ENCODE measurements at regions not wholly inside any gene's neighbourhood (a gene's known extent, or its start where the extent isn't known, plus 50 kb on each side); places are given as distances from the start of the nearest gene placed in this dataset.

DNA sequence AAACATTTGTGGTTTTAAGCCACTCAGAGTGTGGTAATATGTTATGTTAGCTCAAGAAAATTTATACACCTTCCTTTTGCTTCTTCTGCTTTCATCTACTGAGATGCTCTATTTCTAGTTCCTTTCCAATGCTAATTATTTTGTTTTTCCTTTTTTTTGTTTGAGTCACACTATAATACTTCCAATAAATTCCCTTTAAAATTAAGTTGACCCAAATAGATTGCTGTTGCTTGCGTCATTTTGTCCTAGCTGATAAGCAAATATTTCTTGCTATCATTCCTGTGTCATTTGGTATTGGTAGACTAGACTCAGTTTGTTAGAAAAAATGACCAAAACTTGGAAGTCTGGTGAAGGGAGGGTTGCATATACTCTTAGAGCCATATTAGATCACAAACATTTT is 437.0 kb upstream of the CNTN6 start:
- TF ChIP-seq, protein P1, sequence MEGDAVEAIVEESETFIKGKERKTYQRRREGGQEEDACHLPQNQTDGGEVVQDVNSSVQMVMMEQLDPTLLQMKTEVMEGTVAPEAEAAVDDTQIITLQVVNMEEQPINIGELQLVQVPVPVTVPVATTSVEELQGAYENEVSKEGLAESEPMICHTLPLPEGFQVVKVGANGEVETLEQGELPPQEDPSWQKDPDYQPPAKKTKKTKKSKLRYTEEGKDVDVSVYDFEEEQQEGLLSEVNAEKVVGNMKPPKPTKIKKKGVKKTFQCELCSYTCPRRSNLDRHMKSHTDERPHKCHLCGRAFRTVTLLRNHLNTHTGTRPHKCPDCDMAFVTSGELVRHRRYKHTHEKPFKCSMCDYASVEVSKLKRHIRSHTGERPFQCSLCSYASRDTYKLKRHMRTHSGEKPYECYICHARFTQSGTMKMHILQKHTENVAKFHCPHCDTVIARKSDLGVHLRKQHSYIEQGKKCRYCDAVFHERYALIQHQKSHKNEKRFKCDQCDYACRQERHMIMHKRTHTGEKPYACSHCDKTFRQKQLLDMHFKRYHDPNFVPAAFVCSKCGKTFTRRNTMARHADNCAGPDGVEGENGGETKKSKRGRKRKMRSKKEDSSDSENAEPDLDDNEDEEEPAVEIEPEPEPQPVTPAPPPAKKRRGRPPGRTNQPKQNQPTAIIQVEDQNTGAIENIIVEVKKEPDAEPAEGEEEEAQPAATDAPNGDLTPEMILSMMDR (IDR thresholded peaks at IDR 0.05; ENCODE audit: borderline replicate concordance, extremely low read depth, low read length, poor library complexity, severe bottlenecking): no peak
- TF ChIP-seq EZH2 (IDR thresholded peaks at IDR 0.05; ENCODE audit: borderline replicate concordance, low read depth, low read length, severe bottlenecking): no peak
